ENCODE measurements at regions not wholly inside any gene's neighbourhood (a gene's known extent, or its start where the extent isn't known, plus 50 kb on each side); places are given as distances from the start of the nearest gene placed in this dataset.

GRCh38 chr2:107197594-107198294 is 311.8 kb upstream of the ST6GAL2 start:
- no peaks in the 10 kb centered on the region for H3K4me1 Mint-ChIP-seq
- H3K27me3 Mint-ChIP-seq: no peaks in the 10 kb centered on the region
- CTCF ChIA-PET: no interaction called here
- H3K27ac Mint-ChIP-seq: no peak overlapping the region
- H3K9me3 Mint-ChIP-seq (ENCODE audit: low read depth): peaks cover 2% of the 10 kb centered on the region
- H3K4me3 Mint-ChIP-seq: no peak overlapping the region
- DNase-seq: no peak
- ATAC-seq: no peak
- no peaks in the 10 kb centered on the region for H3K36me3 Mint-ChIP-seq

DNA sequence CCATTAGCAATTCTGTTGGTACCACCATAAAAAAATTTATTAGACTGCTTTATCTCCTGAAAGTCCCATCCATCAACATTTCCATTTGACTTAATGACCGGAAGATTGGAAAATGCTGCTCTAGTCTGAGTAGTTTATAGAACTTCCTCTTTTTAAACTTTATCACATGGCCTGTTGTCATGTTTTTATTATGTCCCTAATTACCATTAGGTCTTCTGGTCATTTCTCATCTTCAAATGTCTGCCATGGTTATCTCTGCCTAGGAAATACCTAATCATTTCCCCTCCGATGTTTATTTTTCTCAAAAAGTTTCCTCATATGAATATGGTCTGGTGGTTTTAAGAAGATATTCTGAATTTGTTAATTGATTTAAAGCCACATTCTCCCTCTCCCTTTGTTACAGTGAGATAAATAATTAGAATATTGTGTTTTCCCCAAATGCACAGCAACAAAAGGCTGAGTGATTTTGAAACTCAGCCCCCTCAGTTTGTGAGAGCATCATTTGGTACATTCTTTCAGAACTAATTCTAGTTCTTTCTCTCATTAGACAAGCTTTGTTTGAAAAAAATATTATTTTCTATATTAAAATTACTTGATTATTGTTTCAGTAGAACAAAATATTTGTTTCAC is 317.1 kb upstream of the ST6GAL2 start:
- CTCF ChIA-PET: no interaction called here
- no peak for DNase-seq
- no peak for ATAC-seq
- Mint-ChIP-seq H3K9me3 (ENCODE audit: low read depth) (no peaks in the 10 kb centered on the region), H3K36me3 (no peaks in the 10 kb centered on the region), H3K4me1 (no peaks in the 10 kb centered on the region), H3K27ac (no peak overlapping the region), H3K27me3 (no peaks in the 10 kb centered on the region), H3K4me3 (no peak overlapping the region)

DNA sequence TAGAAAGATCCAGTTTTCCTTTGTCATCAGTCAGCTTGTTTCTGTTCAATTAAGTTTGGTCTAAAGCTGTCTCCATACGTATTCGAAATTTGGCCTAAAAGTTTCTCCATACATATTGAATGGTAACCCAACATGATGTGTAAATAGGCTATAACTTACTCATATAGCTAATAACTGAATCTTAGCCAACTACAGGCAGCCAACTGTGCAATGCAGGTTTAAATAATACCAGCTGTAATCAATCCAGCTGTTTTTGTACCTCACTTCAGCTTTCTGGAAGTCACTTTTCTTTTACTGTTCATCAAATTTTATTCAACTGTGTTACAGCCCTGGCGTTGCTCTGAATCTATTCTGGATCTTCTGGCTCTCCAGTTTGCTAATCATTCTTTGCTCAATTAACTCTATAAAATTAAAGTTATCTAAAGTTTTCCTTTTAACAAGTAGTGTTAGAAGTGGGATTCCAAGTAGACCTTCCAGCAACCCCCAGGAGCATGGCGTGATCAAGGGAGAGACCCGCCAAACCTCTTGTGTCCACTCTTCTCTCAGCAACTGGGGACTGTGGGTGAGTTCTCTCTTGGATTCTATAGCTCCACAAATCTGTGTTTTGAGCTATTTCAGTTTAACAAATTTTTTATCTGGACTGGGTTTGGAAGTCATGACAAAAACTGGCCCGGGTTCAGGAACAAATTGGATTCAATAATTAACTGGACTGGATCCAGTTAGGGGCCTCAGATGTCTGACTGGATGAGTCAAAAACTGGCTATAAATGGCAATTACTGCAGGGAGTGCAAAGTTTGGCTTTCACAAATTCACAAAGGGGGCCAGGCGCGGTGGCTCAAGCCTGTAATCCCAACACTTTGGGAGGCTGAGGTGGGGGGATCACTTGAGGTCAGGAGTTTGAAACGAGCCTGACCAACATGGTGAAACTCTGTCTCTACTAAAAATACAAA is 329.7 kb upstream of the ST6GAL2 start:
- no peaks in the 10 kb centered on the region for H3K27me3 Mint-ChIP-seq
- no peaks in the 10 kb centered on the region for H3K9me3 Mint-ChIP-seq (ENCODE audit: low read depth)
- H3K4me1 Mint-ChIP-seq: no peaks in the 10 kb centered on the region
- DNase-seq: no peak
- H3K4me3 Mint-ChIP-seq: no peak overlapping the region
- CTCF ChIA-PET: no interaction called here
- ATAC-seq: no peak
- no peaks in the 10 kb centered on the region for H3K36me3 Mint-ChIP-seq
- H3K27ac Mint-ChIP-seq: no peak overlapping the region

- DNase-seq (no peak), ATAC-seq (no peak)
- no peaks in the 10 kb centered on the region for H3K36me3 Mint-ChIP-seq
- peaks cover 2% of the 10 kb centered on the region for H3K9me3 Mint-ChIP-seq (ENCODE audit: low read depth)
- no peaks in the 10 kb centered on the region for H3K4me1 Mint-ChIP-seq
- no peak overlapping the region for H3K4me3 Mint-ChIP-seq
- no peaks in the 10 kb centered on the region for H3K27me3 Mint-ChIP-seq
- H3K27ac Mint-ChIP-seq: no peak overlapping the region
- CTCF ChIA-PET: no interaction called here
Observed at GRCh38 chr2:107218208-107218607, 332.2 kb upstream of the ST6GAL2 start.

DNA sequence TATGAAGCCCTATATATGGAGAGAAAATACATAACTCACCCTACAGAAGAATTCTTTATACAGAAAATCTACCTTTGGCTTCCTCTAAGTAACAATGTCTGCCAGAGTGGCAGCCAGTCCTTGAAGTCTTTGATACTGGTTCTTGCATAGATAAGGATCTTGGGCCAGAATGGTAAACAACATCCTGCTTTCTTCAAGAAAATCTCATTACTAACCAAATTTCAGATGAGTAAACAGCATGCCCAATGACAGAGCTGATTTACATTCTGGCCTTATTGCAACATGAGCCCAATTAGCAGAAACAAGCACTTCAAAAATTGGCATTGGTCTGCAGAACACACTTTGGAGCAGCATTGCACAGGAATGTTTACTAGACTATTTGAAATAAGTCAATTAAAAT is 336.5 kb upstream of the ST6GAL2 start:
- H3K36me3 Mint-ChIP-seq: no peaks in the 10 kb centered on the region
- no peak for DNase-seq
- CTCF ChIA-PET: no interaction called here
- H3K27ac Mint-ChIP-seq: no peak overlapping the region
- H3K4me1 Mint-ChIP-seq: no peaks in the 10 kb centered on the region
- no peak overlapping the region for H3K4me3 Mint-ChIP-seq
- peaks cover 2% of the 10 kb centered on the region for H3K9me3 Mint-ChIP-seq (ENCODE audit: low read depth)
- no peak for ATAC-seq
- no peaks in the 10 kb centered on the region for H3K27me3 Mint-ChIP-seq

GRCh38 chr2:107235491-107236254 is 349.7 kb upstream of the ST6GAL2 start:
- CTCF ChIA-PET: no interaction called here
- no peaks in the 10 kb centered on the region for H3K9me3 Mint-ChIP-seq (ENCODE audit: low read depth)
- no peak overlapping the region for H3K27ac Mint-ChIP-seq
- H3K36me3 Mint-ChIP-seq: no peaks in the 10 kb centered on the region
- no peak for DNase-seq
- no peaks in the 10 kb centered on the region for H3K27me3 Mint-ChIP-seq
- H3K4me1 Mint-ChIP-seq: no peaks in the 10 kb centered on the region
- ATAC-seq: no peak
- H3K4me3 Mint-ChIP-seq: no peak overlapping the region

DNA sequence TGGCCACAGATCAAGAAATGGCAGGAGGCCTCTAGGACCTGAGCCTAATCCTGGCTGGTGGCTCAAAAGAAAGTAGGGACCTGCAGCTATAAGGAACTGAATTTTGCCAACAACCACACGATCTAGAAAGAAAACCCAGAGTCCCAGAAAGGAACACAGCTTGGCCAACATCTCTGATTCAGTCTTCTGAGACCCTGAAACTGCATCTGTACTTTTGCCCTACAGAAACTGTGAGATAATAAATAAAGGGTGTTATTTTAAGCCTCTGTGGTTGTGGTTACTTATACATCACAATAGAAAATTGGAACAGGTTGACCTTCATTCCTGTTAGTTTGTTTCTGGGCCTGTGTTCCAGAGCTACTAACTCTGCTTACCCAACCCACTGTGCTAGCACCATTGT is 356.8 kb upstream of the ST6GAL2 start:
- Mint-ChIP-seq H3K27ac (no peak overlapping the region), H3K9me3 (ENCODE audit: low read depth) (no peaks in the 10 kb centered on the region), H3K4me3 (no peak overlapping the region), H3K27me3 (no peaks in the 10 kb centered on the region), H3K36me3 (no peaks in the 10 kb centered on the region), H3K4me1 (no peaks in the 10 kb centered on the region)
- ATAC-seq (no peak), DNase-seq (no peak)
- CTCF ChIA-PET: no interaction called here

GRCh38 chr2:107248932-107249331 is 363.0 kb upstream of the ST6GAL2 start:
- ATAC-seq: no peak
- no peak overlapping the region for H3K27ac Mint-ChIP-seq
- no peaks in the 10 kb centered on the region for H3K9me3 Mint-ChIP-seq (ENCODE audit: low read depth)
- no peaks in the 10 kb centered on the region for H3K36me3 Mint-ChIP-seq
- no peaks in the 10 kb centered on the region for H3K4me1 Mint-ChIP-seq
- no peak for DNase-seq
- no peak overlapping the region for H3K4me3 Mint-ChIP-seq
- CTCF ChIA-PET: no interaction called here
- no peaks in the 10 kb centered on the region for H3K27me3 Mint-ChIP-seq

- DNase-seq: no peak
- CTCF ChIA-PET: no interaction called here
- H3K27me3 Mint-ChIP-seq: no peaks in the 10 kb centered on the region
- no peaks in the 10 kb centered on the region for H3K36me3 Mint-ChIP-seq
- H3K9me3 Mint-ChIP-seq (ENCODE audit: low read depth): peaks cover 7% of the 10 kb centered on the region
- no peaks in the 10 kb centered on the region for H3K4me1 Mint-ChIP-seq
- no peak for ATAC-seq
- H3K4me3 Mint-ChIP-seq: no peak overlapping the region
- H3K27ac Mint-ChIP-seq: no peak overlapping the region
Observed at GRCh38 chr2:107255744-107256143, 369.8 kb upstream of the ST6GAL2 start.

DNA sequence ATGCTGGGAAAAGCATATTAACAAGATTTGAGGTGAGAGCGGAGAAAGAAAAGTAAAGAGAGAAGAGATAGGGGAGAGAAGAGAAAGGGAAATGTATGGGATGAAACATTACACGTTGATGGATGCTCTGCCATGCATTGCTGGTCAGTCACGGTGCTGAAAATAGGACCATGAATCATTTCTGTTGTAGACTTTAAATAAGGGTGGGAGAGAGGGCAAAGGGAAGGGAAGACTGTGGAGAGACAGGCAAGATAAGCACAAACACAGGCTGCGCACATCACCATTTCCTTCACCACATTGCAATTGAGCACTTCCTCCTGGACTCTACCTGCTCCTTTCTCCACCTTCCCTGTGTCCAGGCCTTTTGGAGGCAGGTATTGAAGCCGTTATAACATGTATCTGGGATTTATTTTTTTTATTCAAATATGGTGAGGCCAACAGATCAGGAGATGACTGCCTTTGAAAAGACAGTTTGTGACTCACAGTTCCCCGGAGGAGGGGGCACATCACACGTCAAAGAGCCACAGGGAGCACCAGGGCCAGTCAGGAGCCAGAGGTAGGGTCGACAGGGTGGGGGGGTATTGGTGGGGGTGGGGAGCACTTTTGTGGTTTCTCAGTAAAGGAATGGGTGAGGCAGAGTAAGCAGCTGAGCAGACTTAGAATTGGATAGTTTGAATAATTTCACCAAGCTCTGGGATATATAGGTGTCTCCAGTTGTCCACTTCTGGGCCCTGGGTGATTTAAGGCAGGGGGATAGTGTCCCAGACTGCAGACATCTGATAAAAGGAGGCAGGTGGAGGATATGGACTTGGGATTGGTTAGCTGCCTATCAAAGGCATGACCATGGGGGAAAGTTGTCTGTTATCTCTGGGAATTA is 372.8 kb upstream of the ST6GAL2 start:
- Mint-ChIP-seq H3K4me1 (no peaks in the 10 kb centered on the region), H3K4me3 (no peak overlapping the region), H3K27ac (no peak overlapping the region), H3K36me3 (no peaks in the 10 kb centered on the region), H3K9me3 (ENCODE audit: low read depth) (peaks cover 7% of the 10 kb centered on the region), H3K27me3 (no peaks in the 10 kb centered on the region)
- ATAC-seq (no peak), DNase-seq (no peak)
- CTCF ChIA-PET: no interaction called here

DNA sequence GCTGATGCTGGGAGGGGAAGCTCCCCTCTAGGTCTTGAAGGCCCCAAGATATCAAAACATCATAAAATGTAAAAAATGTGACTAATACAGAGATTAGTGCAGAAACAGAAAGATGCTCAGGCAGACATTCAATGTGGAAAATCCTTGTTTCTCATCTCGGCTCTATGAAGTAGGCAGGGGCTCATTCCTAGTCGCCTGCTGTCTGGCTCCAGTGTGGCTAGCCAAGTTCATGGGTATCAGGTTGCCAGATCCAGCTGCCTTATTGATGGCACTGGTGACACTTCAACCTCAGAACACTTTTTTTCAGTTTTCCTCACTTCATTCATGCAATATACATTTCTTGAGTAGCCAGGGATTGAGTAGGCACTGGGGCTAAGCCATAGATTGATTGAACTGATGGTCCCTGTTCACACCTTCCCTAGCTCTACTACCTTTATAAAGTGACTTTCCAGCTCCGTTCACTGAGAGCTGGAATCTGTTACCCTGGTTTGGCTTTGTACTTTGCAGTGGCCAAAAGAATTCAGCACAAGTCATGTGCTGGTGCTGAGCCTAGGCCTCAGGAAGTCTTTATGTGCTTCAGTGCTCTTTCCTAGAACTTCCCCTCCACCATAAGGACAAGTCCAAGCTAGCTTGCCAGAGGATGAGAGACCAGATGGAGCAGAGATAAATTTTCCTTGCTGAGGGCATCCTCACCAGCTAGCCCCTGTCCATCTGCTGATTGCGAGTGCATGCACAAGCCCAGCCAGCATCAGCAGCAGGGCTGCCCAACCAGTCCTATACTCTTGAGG is 373.6 kb upstream of the ST6GAL2 start:
- H3K27ac Mint-ChIP-seq: no peak overlapping the region
- H3K27me3 Mint-ChIP-seq: no peaks in the 10 kb centered on the region
- H3K36me3 Mint-ChIP-seq: no peaks in the 10 kb centered on the region
- no peaks in the 10 kb centered on the region for H3K4me1 Mint-ChIP-seq
- ATAC-seq (no peak), DNase-seq (no peak)
- CTCF ChIA-PET: no interaction called here
- no peak overlapping the region for H3K4me3 Mint-ChIP-seq
- peaks cover 7% of the 10 kb centered on the region for H3K9me3 Mint-ChIP-seq (ENCODE audit: low read depth)

DNA sequence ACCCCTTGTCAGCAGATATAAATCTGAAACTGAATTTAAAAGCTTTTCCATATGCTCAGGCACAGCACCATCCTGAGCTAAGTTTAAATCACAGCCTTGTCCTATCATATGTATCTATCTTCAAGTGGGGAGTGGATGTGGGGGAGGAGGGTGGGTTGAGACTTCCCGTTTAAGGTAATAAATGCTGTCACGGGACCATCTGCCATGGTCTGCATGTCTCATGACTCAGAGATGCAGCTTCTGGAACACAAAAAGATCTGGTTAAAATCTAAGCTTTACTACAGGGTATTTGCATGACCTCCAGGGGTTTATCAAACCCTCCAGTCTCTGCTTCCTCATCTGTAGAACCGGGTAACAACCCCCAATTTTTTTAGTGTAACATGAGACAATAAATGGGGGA is 377.7 kb upstream of the ST6GAL2 start:
- Mint-ChIP-seq H3K27me3 (no peaks in the 10 kb centered on the region), H3K36me3 (no peaks in the 10 kb centered on the region), H3K9me3 (ENCODE audit: low read depth) (peaks cover 3% of the 10 kb centered on the region), H3K27ac (no peak overlapping the region), H3K4me1 (no peaks in the 10 kb centered on the region), H3K4me3 (no peak overlapping the region)
- CTCF ChIA-PET: no interaction called here
- no peak for ATAC-seq
- DNase-seq: no peak
